ENCODE measurements at regions not wholly inside any gene's neighbourhood (a gene's known extent, or its start where the extent isn't known, plus 50 kb on each side); places are given as distances from the start of the nearest gene placed in this dataset.
A peak's percentile ranks its signal among the peaks of the same experiment; 100 is the strongest.

- H3K4me3 Mint-ChIP-seq (ENCODE audit: unreplicated experiment) = no peak overlapping the region
- no peaks in the 10 kb centered on the region for H3K9me3 Mint-ChIP-seq (ENCODE audit: unreplicated experiment)
- no peaks in the 10 kb centered on the region for H3K36me3 Mint-ChIP-seq (ENCODE audit: unreplicated experiment)
- TF ChIP-seq CTCF (IDR thresholded peaks at IDR 0.05) = no peak
- no peak overlapping the region for H3K27ac Mint-ChIP-seq (ENCODE audit: unreplicated experiment)
- H3K4me1 Mint-ChIP-seq (ENCODE audit: unreplicated experiment) = no peaks in the 10 kb centered on the region
- peaks cover 20% of the 10 kb centered on the region for H3K27me3 Mint-ChIP-seq (ENCODE audit: unreplicated experiment)
- no peak for DNase-seq (ENCODE audit: extremely low spot score, unreplicated experiment)
Measured at GRCh38 chr9:96072930-96073329, 197.4 kb downstream of the ERCC6L2 start.

GRCh38 chr9:96071815-96072124 is 196.3 kb downstream of the ERCC6L2 start:
- no peaks in the 10 kb centered on the region for H3K9me3 Mint-ChIP-seq (ENCODE audit: unreplicated experiment)
- H3K4me3 Mint-ChIP-seq (ENCODE audit: unreplicated experiment) = no peak overlapping the region
- no peak overlapping the region for H3K27ac Mint-ChIP-seq (ENCODE audit: unreplicated experiment)
- H3K36me3 Mint-ChIP-seq (ENCODE audit: unreplicated experiment) = no peaks in the 10 kb centered on the region
- no peak for TF ChIP-seq CTCF (IDR thresholded peaks at IDR 0.05)
- no peak for DNase-seq (ENCODE audit: extremely low spot score, unreplicated experiment)
- H3K27me3 Mint-ChIP-seq (ENCODE audit: unreplicated experiment) = peaks cover 20% of the 10 kb centered on the region
- peaks cover 3% of the 10 kb centered on the region for H3K4me1 Mint-ChIP-seq (ENCODE audit: unreplicated experiment)

- H3K9me3 Mint-ChIP-seq (ENCODE audit: unreplicated experiment) = no peaks in the 10 kb centered on the region
- H3K27ac Mint-ChIP-seq (ENCODE audit: unreplicated experiment) = no peak overlapping the region
- H3K4me1 Mint-ChIP-seq (ENCODE audit: unreplicated experiment) = peaks cover 7% of the 10 kb centered on the region
- peaks cover 20% of the 10 kb centered on the region for H3K27me3 Mint-ChIP-seq (ENCODE audit: unreplicated experiment)
- DNase-seq (ENCODE audit: extremely low spot score, unreplicated experiment) = no peak
- H3K4me3 Mint-ChIP-seq (ENCODE audit: unreplicated experiment) = no peak overlapping the region
- H3K36me3 Mint-ChIP-seq (ENCODE audit: unreplicated experiment) = no peaks in the 10 kb centered on the region
- peak; percentile 52 for TF ChIP-seq CTCF (IDR thresholded peaks at IDR 0.05)
Measured at GRCh38 chr9:96071076-96071814, 195.8 kb downstream of the ERCC6L2 start.

- TF ChIP-seq CTCF (IDR thresholded peaks at IDR 0.05) = no peak
- Mint-ChIP-seq H3K27me3 (ENCODE audit: unreplicated experiment) (peaks cover 20% of the 10 kb centered on the region), H3K4me1 (ENCODE audit: unreplicated experiment) (peaks cover 7% of the 10 kb centered on the region), H3K36me3 (ENCODE audit: unreplicated experiment) (no peaks in the 10 kb centered on the region), H3K9me3 (ENCODE audit: unreplicated experiment) (no peaks in the 10 kb centered on the region), H3K27ac (ENCODE audit: unreplicated experiment) (no peak overlapping the region), H3K4me3 (ENCODE audit: unreplicated experiment) (no peak overlapping the region)
- DNase-seq (ENCODE audit: extremely low spot score, unreplicated experiment) = no peak
Measured at GRCh38 chr9:96069629-96070220, 194.2 kb downstream of the ERCC6L2 start.

- no peak for DNase-seq (ENCODE audit: extremely low spot score, unreplicated experiment)
- Mint-ChIP-seq H3K9me3 (ENCODE audit: unreplicated experiment) (no peaks in the 10 kb centered on the region), H3K36me3 (ENCODE audit: unreplicated experiment) (no peaks in the 10 kb centered on the region), H3K4me1 (ENCODE audit: unreplicated experiment) (peaks cover 7% of the 10 kb centered on the region), H3K4me3 (ENCODE audit: unreplicated experiment) (no peak overlapping the region), H3K27ac (ENCODE audit: unreplicated experiment) (no peak overlapping the region), H3K27me3 (ENCODE audit: unreplicated experiment) (peaks cover 14% of the 10 kb centered on the region)
- TF ChIP-seq CTCF (IDR thresholded peaks at IDR 0.05) = no peak
Measured at GRCh38 chr9:96068511-96068910, 193.0 kb downstream of the ERCC6L2 start.

Measured in osteocyte (in vitro differentiated cells).